NCI-H2171 (cell line): ENCODE measurements at regions not wholly inside any gene's neighbourhood (a gene's known extent, or its start where the extent isn't known, plus 50 kb on each side); places are given as distances from the start of the nearest gene placed in this dataset.

ENCODE experiments used
- DNase-seq: peaks from one replicate; lab custom pipeline; 2025; lab: John Stamatoyannopoulos, UW

DNA sequence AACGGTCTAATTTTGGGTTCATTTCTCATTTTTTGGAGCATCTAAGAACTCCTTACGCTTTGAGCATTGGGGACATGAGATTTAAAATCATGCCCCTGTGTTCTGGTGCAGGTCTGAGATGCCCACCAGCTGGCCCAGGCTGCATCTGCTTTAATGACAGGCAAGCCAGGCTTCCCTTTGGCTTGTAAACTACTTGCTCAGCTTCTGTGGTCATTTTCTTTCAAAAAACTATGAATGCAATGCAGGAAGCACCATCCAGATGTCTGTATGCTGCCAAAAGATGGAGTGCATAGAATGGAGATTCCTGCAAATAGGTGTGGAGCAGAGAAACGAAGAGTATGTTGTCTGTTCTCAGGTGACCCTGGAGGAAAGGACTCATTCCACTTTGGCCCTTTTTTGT lies 399.9 kb upstream of the ADAMTSL1 start:
- DNase-seq: no peak

DNA sequence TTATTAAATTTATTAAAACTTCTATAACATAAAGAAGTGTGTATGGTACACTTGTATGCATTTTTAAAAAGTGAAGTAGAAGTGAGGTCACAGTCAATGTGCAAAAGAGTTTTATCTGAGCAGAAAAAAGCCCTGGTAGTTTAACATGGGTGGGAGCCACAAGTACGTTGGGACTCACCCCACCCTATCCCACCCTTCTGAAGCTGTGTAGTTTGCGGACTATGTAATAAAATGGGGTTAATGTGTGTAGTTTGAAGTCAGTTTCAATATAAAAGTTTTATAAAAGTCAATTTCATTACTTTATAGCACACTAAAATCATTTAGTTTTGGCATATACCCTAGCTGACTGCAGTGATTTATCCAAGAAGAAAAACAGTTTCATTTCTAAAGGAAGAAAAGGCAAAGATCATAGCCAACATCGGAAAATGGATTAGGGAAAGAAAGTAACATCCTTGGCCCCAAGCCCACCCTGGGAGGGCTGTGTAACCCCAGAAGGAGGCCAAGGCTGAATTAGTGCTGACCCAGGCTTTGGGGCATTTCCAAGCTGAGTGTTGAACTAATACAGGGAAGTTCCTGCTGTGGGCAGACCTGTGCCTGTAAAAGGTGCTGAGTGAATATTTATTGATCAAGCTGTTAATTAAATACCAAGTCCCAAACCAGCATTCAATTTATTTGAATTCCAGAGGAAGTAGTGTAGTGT lies 398.6 kb upstream of the ADAMTSL1 start:
- DNase-seq: no peak

DNA sequence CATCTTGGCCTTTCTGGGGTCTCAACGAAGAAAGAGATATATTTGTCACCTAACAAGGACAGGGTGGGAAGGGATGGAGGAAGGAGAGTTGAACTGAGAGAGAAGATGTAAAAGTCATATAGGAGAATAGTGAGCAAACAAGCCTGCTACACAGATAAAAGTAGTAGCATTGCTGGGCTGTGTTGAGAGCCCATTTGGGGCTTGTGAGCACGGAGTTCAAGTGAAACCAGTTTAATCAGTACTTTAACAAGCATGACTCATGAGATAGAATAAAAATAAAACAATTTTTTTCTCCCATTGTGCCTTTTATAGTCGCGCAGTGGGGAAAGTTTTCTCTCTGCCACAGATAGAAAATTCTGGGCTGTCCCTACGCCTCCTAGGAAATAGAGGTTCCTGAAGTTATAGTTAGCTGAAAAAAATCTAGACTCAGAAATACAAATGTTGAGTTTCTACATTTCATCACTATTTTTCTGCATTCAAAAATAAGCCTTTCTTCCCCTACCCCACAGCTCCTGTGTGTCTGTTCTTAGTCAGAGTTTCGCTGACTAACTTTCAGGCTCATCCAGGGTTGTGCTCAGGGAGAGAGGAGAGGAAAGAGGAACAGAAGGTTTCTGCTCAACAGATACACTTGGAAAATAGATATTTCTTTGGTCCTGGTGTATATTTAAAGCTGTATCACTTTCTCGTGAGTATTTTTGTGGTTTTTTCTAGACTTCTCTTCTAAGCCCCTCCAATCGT lies 395.8 kb upstream of the ADAMTSL1 start:
- no peak for DNase-seq

DNA sequence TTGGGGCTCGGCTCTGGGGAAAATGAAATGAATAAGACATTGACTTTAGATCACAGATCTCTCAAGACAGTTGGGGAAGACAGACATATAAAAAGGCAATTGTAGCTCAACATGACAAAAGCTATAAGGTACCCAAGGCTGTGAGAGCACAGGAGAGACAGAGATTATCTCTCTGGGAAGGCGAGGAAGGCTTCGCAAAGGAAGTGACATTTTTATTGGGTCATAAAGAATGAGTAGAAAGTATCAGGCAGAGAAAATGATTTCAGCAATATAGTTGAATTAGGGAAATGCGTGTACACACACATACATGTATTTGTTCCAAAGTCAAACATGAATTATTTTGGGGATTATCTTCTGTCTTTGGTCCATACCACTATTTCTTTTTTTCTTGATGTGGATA lies 381.8 kb upstream of the ADAMTSL1 start:
- DNase-seq: no peak

DNA sequence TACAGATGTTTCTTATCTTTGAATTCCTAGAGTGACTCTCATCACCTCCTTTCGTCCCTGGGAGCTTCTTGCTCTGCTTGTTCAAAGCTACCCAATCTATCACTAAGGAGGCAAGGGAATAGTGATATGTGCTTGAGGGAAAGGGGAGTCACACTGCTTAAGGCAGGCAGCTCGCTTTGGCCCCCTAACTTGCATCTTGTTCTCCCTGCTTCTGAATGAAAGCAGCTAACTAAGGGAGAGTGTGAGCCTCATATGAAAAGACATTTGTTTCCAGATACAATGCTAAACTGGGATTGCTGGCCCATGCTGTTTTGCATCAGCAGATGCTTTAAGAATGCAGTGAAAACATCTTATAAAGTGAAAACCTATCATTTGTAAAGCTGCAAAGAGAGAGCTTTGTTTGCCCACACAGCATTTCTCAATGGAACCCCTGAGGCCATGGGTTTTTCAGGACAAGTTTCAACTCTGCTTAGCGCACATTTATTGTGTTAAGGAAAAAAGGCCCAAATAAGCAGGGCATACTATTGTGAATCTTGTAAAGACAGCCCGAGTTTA lies 367.9 kb upstream of the ADAMTSL1 start:
- DNase-seq: no peak

DNA sequence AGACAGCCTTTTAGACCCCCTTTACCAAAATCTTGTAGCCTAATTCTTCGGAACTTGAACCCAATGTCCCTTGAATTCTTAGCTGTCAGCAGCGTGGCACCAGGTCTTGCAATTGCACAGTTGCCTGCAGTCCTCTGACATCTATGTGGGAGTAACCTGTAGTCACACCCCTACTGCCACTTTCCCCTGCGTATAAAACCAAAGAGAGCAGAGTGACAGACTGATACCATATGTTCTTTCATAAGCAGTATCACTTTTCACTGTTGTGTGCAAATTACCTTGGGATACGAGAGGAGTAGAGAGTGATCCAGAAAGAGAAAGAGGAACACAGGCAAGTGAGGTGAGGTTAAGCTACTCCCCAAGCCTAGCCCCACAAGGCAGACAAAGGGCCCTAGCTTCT lies 364.3 kb upstream of the ADAMTSL1 start:
- peak; percentile 28 for DNase-seq

DNA sequence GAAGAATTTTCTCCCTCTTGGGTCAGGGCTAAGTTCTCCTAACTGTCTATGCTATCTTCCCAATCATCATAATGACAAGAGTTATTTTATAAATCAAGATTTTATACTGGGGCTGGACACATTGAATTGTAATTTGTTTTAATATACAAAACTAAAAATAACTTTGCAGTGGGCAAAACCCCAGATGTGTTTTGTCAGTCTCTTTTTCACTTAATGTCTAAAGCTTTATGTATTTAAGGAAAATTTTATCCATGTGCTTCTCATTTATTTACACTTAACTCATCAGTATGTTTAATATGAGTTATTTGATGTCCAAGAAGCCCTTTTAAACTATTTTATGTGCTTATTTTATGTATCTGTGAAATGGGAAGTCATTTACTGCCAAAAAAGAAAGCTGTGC lies 362.8 kb upstream of the ADAMTSL1 start:
- no peak for DNase-seq

DNA sequence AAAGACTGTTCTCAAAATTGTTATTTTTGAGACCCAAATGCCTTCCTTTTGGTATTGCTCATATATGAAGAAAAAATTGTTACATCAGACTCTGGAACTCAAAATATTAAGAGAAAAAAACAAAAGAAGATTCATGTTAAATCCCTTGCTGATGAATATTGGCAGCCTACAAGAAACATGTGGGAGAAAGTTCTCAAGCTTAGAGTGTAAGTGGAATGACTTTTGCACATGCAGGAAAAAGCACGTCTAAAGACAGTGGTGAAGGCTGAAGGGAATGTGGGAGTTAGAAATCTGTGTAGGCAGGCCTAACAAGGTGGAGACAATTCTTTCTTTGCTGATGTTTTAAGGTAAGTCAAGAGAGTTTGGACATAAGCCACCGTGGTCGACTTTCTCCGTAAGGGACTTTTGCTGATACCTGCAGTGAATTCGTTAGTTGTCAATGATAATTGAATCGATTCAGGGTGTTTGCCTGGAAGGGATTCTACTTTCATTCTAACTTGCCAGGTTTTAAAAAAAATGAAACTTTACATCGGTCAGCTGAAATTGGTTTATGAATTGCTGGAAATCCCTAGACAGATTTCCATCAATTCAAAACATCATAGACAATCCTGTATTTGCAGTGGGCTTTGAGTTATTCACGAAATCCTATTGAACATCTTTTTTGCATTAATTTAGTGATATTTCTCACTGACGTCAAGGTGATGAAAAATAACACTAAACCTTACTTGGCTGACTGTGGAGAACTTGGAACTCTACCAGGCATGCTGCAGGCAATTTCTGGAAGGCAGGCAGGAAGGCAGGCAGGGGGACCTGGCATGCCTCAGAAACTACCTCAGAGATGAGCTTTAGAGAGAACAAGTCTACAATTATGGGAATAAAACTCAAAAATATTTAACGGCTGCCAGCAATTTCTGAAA lies 359.1 kb upstream of the ADAMTSL1 start:
- no peak for DNase-seq

DNA sequence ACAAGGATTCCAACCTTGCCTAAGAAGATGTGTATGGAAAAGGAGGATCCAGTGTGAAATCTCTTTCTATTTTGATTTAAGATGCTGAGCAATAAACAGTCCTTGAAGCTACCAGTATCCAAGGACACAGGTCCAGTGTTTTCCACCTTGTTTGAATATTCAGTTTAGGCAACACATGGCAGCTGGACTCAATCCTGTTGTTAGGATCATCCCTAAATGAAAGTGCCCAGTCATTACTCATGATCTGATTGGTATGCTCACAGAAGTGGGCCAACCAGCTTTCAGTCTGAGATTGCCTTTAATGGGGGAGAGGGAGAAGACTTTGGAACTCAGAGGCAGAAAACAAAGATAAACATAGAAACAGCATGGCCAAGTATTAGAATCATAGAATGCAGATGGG lies 355.7 kb upstream of the ADAMTSL1 start:
- DNase-seq: no peak

DNA sequence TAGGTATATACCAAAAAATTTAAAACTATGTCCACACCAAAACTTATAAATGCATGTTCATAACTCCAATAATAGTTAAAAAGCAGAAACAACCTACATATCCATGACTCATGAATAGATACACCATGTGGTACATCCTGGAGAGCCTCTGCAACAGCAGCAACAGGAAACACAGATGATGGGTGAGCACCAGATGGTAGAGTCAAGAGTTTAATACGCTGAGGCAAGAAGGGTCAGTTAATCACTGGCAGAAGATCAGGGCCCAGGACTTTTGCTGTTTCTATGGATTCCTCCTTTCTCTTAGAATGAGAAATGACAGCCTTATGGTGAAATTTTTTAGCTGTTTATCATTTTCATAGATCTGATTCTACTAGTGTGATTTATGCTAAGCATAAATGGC lies 351.8 kb upstream of the ADAMTSL1 start:
- no peak for DNase-seq

DNA sequence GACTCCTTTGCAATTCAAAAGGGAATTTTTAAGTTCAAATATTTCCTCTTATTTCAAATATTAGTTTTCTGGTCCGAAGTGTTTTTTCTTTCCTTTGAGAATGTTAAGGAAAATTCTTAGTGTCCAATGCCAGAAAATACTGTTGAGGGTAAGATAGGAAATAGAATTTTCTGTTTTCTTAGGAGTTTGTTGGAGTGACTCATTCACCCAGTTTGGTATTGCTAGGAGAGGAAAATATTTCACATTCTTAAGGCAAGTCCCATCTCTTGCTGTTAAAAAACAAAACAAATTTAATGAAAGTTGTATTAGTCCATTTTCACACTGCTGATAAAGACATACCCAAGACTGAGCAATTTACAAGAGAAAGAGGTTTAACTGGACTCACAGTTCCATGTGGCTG lies 349.2 kb upstream of the ADAMTSL1 start:
- no peak for DNase-seq

DNA sequence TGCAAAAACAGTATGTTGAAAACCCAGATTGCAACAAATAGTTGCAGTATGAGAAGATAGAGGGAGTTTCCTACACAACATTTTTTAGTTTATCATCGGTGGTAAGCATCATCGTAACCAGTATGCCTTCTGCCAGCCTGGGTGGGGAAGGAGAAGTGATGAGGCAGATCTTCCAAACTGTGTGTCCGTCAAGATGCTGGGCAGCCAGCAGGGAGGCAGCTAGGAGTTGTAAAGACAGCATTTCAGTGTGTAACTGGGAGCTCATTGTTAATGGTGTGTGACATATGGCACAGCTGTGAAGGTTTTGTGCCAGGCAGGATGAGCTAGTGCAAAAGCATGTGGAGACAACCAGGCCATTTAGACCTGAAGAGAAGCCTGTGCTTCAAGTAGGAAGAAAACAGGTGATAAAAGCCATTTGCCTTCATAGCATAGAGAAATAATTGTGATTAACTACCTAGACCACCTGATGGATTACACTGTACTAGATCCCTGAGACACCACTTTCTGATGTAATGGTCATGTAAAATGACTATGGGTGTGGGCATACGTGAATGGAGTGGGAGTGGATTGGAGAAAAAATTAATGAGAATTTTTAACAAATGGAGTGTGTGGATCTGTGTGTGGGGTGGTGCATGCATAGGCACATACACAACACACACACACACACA lies 347.0 kb upstream of the ADAMTSL1 start:
- DNase-seq: no peak

DNA sequence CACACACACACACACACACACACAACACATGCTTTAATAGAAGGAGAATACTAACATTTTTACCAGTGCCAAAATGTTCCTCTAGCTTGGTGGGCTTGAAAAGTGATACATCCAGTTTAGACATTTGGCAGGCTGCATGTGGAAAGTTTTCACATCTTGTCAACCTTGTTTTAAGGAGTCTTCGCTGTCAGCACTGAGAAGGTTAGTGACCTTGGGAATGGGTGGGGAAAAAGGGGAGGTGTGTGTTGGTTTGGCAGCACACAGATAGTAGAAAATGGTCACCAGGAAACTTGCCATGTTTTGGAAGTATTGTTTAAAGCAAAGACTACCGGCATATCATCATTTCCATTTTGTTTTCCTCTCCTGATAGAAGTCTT lies 346.5 kb upstream of the ADAMTSL1 start:
- no peak for DNase-seq

DNA sequence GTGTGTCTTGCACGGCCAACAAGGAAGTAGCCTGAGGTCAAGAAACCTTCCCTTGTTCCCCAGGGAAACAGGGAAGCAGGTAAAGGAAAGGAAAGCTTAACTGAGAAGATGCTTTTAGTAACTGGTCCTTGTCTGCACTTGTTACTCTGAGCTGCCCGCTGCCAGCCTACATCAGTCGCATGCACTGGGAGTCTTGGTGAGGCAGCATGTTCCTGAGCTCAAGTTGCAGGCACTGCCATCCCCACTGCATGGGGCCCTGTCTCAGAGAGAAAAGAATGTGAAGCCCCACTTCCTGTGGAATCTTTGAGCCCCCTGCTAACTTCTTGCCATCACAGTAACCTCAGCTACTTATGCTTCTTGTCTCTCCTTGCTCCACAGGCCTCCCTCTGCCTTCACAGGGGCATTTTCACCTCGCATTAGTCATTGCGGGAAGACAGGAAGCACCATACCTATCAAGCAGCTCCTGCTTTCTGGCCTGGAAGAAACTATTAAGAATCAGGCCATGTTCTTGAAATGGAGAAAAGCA lies 344.1 kb upstream of the ADAMTSL1 start:
- DNase-seq: no peak

DNA sequence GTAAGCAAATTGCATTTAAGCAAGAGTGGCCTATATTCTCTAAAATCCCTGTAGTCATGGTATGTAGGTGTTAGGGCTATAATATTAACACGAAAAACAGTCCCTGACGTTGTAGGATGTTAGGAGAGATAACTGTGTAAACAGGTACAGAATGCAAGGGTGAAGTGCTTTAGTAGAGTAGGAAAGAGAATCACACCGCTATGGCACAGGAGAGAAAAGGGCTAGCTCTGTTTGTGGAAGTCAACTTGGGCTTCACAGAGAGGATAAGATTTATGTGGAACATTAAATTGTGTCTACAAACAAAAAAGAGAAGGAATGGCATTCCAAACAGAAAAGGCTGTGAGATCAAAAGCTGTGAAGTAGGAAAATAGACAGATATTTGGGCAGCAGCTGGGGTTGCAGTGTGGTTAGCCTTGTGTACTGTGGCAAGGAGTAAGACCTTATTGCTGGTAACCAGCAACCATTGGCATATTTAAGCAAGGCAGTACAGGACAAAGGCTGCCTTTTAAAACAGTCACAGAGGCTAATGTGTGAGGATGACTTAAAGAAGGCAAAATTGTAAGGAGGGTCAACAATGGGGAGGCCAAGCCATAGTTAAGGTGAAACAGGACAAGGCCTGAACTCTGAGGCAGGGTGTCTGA lies 337.5 kb upstream of the ADAMTSL1 start:
- no peak for DNase-seq

DNA sequence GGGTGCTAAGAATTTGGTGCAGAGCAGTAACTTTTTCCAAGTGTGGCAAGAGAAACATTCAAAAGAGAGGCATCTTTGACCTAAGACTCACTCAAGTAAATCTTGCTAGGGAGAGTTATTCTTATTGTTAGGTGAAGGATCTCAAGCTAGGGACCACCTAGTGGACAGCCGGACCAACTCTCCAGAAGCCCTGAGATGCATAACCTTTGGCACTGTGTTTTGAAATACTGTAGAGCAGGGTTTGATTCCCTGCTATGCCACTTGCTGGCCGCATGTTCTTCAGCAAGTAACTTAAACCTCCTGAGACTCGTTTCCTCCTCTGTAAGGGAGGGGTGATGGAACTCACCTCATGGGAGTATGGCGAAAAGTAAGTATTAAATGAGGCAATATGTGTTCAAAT lies 336.1 kb upstream of the ADAMTSL1 start:
- DNase-seq: no peak

DNA sequence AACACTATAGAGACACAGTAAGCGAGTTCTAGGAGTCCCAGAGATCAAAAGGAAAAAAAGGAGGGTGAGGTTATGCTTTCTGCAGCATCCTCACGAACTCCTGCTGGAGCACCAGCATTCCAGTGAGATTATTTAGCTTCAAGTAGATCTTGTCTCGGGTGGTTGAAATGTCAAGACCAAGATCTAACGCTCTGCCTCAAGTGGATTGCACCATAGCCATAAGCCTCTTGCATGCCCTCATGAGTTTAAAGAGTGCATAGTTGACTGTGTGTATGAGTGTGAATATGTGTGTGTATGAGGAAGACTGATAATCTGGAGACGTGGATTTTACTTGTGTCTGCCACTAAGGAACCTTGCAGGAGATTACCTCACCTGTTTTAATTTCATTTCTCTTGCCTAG lies 335.3 kb upstream of the ADAMTSL1 start:
- DNase-seq: no peak

DNA sequence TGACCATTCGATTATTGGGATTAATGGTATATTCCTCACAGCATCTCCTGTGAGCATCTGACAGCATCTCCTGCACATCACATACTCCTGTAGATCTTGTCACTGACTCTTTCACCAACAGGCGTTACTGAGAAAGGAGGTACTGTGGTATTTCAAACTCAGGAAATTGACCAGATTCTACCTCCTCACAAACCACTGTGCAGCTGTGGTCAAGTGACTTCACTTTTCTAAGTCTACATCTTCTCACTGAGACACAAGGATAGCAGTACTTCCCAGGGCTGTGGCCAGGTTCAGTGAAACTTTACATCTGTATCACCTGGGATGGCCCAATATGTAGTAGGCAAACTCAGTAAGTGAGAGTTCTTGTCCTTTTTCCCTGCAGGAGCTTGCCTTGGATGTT lies 332.3 kb upstream of the ADAMTSL1 start:
- no peak for DNase-seq

DNA sequence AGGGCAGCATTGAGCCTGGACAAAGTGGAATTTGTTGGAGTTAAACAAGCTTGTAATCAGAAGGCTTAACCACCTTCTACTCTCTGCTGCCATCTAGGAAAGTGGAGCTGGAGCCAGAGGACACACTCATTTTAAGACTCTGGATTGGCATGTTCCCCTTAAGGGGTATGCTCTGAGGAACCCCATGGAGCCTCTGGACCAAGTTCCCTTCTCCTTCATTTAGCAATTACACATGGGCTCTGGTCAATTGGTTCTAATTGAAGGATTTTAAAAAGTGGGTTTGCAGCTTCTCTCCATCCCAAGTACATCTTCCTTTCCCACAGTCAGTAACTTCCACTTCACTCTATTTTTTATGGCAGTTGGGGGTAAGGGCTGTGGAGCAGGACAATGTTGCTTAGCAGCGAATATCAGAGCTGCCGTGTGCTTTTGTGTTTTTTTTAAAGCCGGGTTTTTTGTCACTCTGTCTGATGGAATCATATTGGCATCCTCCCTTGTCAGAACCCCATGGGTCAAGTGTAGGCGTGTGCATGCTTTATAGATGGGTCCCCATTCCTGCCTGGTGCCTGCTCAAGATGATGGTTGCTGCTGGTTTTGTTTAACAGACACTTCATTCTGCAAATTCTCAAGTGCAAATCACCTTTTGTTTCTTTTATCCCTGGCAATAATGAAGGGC lies 330.7 kb upstream of the ADAMTSL1 start:
- DNase-seq: no peak

DNA sequence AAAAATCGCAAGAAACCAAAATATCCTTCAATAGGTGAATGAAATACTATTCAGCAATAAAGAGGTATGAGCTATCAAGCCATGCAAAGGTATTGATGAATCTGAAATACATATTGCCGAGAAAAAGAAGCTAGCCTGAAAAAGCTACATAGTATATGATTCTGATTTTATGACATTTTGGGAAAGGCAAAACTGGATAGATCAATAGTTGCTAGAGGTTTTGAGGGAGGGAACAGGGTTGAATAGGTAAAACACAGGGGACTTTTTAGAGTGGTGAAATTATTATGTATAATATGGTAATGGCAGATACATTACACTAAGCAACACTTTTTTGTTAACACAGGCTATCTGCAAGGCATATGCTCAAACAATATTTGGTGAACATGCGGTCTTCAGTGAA lies 327.6 kb upstream of the ADAMTSL1 start:
- no peak for DNase-seq
